GM12878 (cell line): ENCODE measurements at regions not wholly inside any gene's neighbourhood (a gene's known extent, or its start where the extent isn't known, plus 50 kb on each side); places are given as distances from the start of the nearest gene placed in this dataset.

Experiments
- ATAC-seq: fragments of 200-7000 bp; cut with Tn5 transposase; 3 replicates; pipeline ENCODE4 v1.9.1; 2020; ENCODE audit warnings: mild to moderate bottlenecking, moderate library complexity
- BruUV-seq: library from RNA; stranded (reverse); fragments of 400-500 nt; replicated peaks from 2 replicates; lab custom pipeline; 2021; lab: Mats Ljungman, UMichigan
- CTCF ChIA-PET: fragments of 300-600 bp; sonication (Branson Sonifier 250); formaldehyde crosslinking; extraction: SDS; loops from one replicate; lab custom pipeline; 2021; ENCODE audit warnings: inconsistent platforms; lab: Yijun Ruan, JAX
- POLR2A ChIA-PET: fragments of 350-600 bp; formaldehyde crosslinking; extraction: SDS; loops from one replicate; lab custom pipeline; 2021; ENCODE audit warnings: inconsistent platforms; lab: Charles Lee
- RAD21 ChIA-PET: fragments of 300-600 bp; sonication (Branson Sonifier 250); formaldehyde crosslinking; loops from one replicate; lab custom pipeline; 2023; ENCODE audit warnings: antibody characterized with exemption; ENCODE audit not compliant: unreplicated experiment; lab: Charles Lee
- SMC1A ChIA-PET: fragments of 300-600 bp; sonication (Branson Sonifier 250); formaldehyde crosslinking; loops from one replicate; lab custom pipeline; 2023; ENCODE audit not compliant: unreplicated experiment, uncharacterized antibody; lab: Charles Lee
- DNase-seq: peaks from one replicate; pipeline ENCODE4 v3.0.0-alpha.2; 2011; ENCODE audit warnings: low read depth, low spot score
- FAIRE-seq: peaks from 3 replicates; lab custom pipeline; 2011; peaks lifted over from hg19 to GRCh38; lab: Jason Lieb, UNC
- H2AFZ ChIP-seq: 2 replicates; pipeline ENCODE4 v1.6.0; 2011; ENCODE audit warnings: low read depth, low read length, control low read depth; ENCODE audit not compliant: control insufficient read depth
- H3K27ac ChIP-seq: 2 replicates; pipeline ENCODE4 v1.5.1; 2011; ENCODE audit warnings: control low read depth; ENCODE audit not compliant: control insufficient read depth, insufficient read depth
- H3K27me3 ChIP-seq, 2 experiments: replicated peaks in 1 of 2; 2 replicates each; pipeline versions ENCODE4 v1.6.0 to v1.6.1; 2011; ENCODE audit warnings: low read length in 1 of 2; ENCODE audit not compliant: control insufficient read depth in 2 of 2, insufficient read depth in 2 of 2
- H3K36me3 ChIP-seq, 2 experiments: 2 replicates each; pipeline ENCODE4 v1.5.1; 2011; ENCODE audit warnings: low read length in 1 of 2; ENCODE audit not compliant: control insufficient read depth in 2 of 2, insufficient read depth in 2 of 2
- H3K4me1 ChIP-seq: 2 replicates; pipeline ENCODE4 v1.6.1; 2011; ENCODE audit warnings: mild to moderate bottlenecking, low read length, moderate library complexity, mixed read lengths; ENCODE audit not compliant: control insufficient read depth, insufficient read depth
- H3K4me2 ChIP-seq: 2 replicates; pipeline ENCODE4 v1.6.0; 2011; ENCODE audit warnings: control low read depth; ENCODE audit not compliant: control insufficient read depth, insufficient read depth
- H3K4me3 ChIP-seq: fragments of 200-600 bp; sonication (generic); 2 replicates; pipeline ENCODE4 v1.5.1; 2016
- H3K79me2 ChIP-seq: 2 replicates; pipeline ENCODE4 v1.6.0; 2011; ENCODE audit warnings: low read length; ENCODE audit not compliant: control insufficient read depth, insufficient read depth
- H3K9ac ChIP-seq: 2 replicates; pipeline ENCODE4 v1.8.0; 2011; ENCODE audit warnings: low read length, control low read depth, mixed read lengths; ENCODE audit not compliant: control insufficient read depth, insufficient read depth
- H3K9me3 ChIP-seq: replicated peaks from 3 replicates; pipeline ENCODE4 v1.5.1; 2011; ENCODE audit warnings: mild to moderate bottlenecking, low read length; ENCODE audit not compliant: control insufficient read depth, insufficient read depth
- H4K20me1 ChIP-seq: 2 replicates; pipeline ENCODE4 v1.6.0; 2011; ENCODE audit not compliant: control insufficient read depth, insufficient read depth
- CEBPZ ChIP-seq: fragments of 150-350 bp; IDR thresholded peaks from 2 replicates; pipeline ENCODE4 v1.6.1; 2016; ENCODE audit warnings: low read depth, low read length
- ESRRA ChIP-seq: IDR thresholded peaks from 2 replicates; pipeline ENCODE4 v1.6.1; 2012; ENCODE audit warnings: mild to moderate bottlenecking, low read length, improper control_type of control experiment
- FOS ChIP-seq: IDR thresholded peaks from 3 replicates; pipeline ENCODE4 v1.6.1; 2011; ENCODE audit warnings: borderline replicate concordance; ENCODE audit not compliant: insufficient read length; ENCODE audit errors: extremely low read depth
- JUNB ChIP-seq: IDR thresholded peaks from 2 replicates; pipeline ENCODE4 v1.6.1; 2016; ENCODE audit warnings: antibody characterized with exemption, mild to moderate bottlenecking
- KLF5 ChIP-seq: fragments of 450-650 bp; IDR thresholded peaks from 2 replicates; pipeline ENCODE4 v1.6.1; 2014; ENCODE audit warnings: mild to moderate bottlenecking; ENCODE audit not compliant: partially characterized antibody
- MEF2B ChIP-seq: fragments of 450-650 bp; IDR thresholded peaks from 2 replicates; pipeline ENCODE4 v1.6.1; 2018; ENCODE audit warnings: mild to moderate bottlenecking, moderate library complexity; ENCODE audit not compliant: partially characterized antibody, poor library complexity, severe bottlenecking
- MTA3 ChIP-seq: IDR thresholded peaks from 2 replicates; pipeline ENCODE4 v1.6.1; 2012; ENCODE audit warnings: low read length, inconsistent platforms, borderline replicate concordance
- PAX5 ChIP-seq: IDR thresholded peaks from 2 replicates; pipeline ENCODE4 v1.6.1; 2011; ENCODE audit warnings: low read depth, low read length, borderline replicate concordance
- RELB ChIP-seq: fragments of 450-650 bp; IDR thresholded peaks from 2 replicates; pipeline ENCODE4 v1.6.1; 2017; ENCODE audit warnings: low read depth, mild to moderate bottlenecking, moderate library complexity
- SMAD1 ChIP-seq: fragments of 450-650 bp; IDR thresholded peaks from 2 replicates; pipeline ENCODE4 v1.6.1; 2018; ENCODE audit warnings: mild to moderate bottlenecking, low read depth; ENCODE audit not compliant: partially characterized antibody
- SMARCA5 ChIP-seq: fragments of 450-650 bp; IDR thresholded peaks from 2 replicates; pipeline ENCODE4 v1.6.1; 2017; ENCODE audit warnings: mild to moderate bottlenecking
- TAF1 ChIP-seq: IDR thresholded peaks from 2 replicates; pipeline ENCODE4 v1.6.1; 2011; ENCODE audit warnings: mild to moderate bottlenecking, low read depth, low read length, borderline replicate concordance
- WGBS: methylation state at CpG from one replicate; pipeline ENCODE4 v1.1.6; 2016; ENCODE audit warnings: low lambda C conversion rate; ENCODE audit not compliant: insufficient replicate concordance, insufficient coverage; ENCODE audit errors: missing lambda C conversion rate; 5-methylcytosine and 5-hydroxymethylcytosine counted together
- in situ Hi-C: fragments of 300-500 bp; cut with MboI; formaldehyde crosslinking; loops from 9 replicates; pipeline ENCODE4 v1.14.3; 2018; ENCODE audit warnings: mixed read lengths
- intact Hi-C: fragments of 100-400 bp; cut with micrococcal nuclease; formaldehyde crosslinking; loops from one replicate; pipeline ENCODE4 v1.14.2; 2022; ENCODE audit not compliant: unreplicated experiment
- TF ChIP-seq, protein P1 (sequence below): fragments of 450-650 bp; IDR thresholded peaks from 2 replicates; pipeline ENCODE4 v1.6.1; 2014; ENCODE audit warnings: mild to moderate bottlenecking
- TF ChIP-seq, protein P2 (sequence below): fragments of 450-650 bp; IDR thresholded peaks from 2 replicates; pipeline ENCODE4 v1.6.1; 2016; ENCODE audit warnings: mild to moderate bottlenecking
- TF ChIP-seq, protein P3 (sequence below): IDR thresholded peaks from 2 replicates; pipeline ENCODE4 v1.6.1; 2011; ENCODE audit warnings: mild to moderate bottlenecking, low read depth, low read length, moderate library complexity; ENCODE audit not compliant: insufficient replicate concordance

DNA sequence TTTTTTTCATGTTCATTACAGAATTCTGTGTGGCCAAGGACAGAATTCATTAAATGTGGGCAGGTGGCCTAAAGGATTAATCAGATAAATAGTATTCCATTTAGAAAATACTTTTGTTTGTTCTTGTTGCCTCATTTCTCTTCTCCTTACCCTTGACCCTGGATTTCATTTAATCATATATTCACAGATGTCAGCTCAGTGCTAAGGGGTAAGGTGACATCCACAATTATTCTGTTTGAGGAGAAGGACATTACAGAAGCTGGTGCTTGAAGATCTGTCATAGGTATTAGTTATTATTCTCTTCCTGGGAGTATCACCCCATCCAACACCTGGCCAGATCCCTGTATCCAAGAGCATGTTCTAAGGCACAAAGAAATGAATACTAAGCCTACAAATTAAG, 961.1 kb downstream of the XPNPEP1 start (continued):
- no peak for TF ChIP-seq CEBPZ
- TF ChIP-seq TAF1: no peak

- CTCF ChIA-PET: no interaction called here
- DNase-seq: no peak
- RAD21 ChIA-PET: no interaction called here
- Histone ChIP-seq H2AFZ (no peak overlapping the region), H3K9ac (no peak overlapping the region), H3K9me3 (no peaks in the 10 kb centered on the region), H3K4me3 (no peak overlapping the region), H3K4me2 (no peak overlapping the region), H3K36me3 (no peaks in the 10 kb centered on the region), H3K79me2 (no peaks in the 10 kb centered on the region), H3K27ac (no peak overlapping the region), H3K27me3 (no peaks in the 10 kb centered on the region), H3K4me1 (no peaks in the 10 kb centered on the region), H4K20me1 (no peaks in the 10 kb centered on the region)
- 56% methylated on average over 3 of the region's 3 CpGs for WGBS
- SMC1A ChIA-PET: interaction anchor here (1.1 to 1.6 kb wide), 2 partner anchors 11 to 23 kb away, joined by 3 read pairs; no protein-coding TSS in a partner anchor
- in situ Hi-C loops: no loop called here
- no peak for ATAC-seq
- no peak for FAIRE-seq
- no TSS peak for BruUV-seq
- intact Hi-C loops: no loop called here
- POLR2A ChIA-PET: no interaction called here
- TF ChIP-seq, protein P1, sequence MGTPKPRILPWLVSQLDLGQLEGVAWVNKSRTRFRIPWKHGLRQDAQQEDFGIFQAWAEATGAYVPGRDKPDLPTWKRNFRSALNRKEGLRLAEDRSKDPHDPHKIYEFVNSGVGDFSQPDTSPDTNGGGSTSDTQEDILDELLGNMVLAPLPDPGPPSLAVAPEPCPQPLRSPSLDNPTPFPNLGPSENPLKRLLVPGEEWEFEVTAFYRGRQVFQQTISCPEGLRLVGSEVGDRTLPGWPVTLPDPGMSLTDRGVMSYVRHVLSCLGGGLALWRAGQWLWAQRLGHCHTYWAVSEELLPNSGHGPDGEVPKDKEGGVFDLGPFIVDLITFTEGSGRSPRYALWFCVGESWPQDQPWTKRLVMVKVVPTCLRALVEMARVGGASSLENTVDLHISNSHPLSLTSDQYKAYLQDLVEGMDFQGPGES: no peak
- no peak for TF ChIP-seq SMAD1
- TF ChIP-seq RELB: no peak
- no peak for TF ChIP-seq KLF5
- TF ChIP-seq, protein P2, sequence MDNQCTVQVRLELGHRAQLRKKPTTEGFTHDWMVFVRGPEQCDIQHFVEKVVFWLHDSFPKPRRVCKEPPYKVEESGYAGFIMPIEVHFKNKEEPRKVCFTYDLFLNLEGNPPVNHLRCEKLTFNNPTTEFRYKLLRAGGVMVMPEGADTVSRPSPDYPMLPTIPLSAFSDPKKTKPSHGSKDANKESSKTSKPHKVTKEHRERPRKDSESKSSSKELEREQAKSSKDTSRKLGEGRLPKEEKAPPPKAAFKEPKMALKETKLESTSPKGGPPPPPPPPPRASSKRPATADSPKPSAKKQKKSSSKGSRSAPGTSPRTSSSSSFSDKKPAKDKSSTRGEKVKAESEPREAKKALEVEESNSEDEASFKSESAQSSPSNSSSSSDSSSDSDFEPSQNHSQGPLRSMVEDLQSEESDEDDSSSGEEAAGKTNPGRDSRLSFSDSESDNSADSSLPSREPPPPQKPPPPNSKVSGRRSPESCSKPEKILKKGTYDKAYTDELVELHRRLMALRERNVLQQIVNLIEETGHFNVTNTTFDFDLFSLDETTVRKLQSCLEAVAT: no peak
- no peak for TF ChIP-seq PAX5
- TF ChIP-seq JUNB: no peak
- no peak for TF ChIP-seq MEF2B
- TF ChIP-seq ESRRA: no peak
- TF ChIP-seq, protein P3, sequence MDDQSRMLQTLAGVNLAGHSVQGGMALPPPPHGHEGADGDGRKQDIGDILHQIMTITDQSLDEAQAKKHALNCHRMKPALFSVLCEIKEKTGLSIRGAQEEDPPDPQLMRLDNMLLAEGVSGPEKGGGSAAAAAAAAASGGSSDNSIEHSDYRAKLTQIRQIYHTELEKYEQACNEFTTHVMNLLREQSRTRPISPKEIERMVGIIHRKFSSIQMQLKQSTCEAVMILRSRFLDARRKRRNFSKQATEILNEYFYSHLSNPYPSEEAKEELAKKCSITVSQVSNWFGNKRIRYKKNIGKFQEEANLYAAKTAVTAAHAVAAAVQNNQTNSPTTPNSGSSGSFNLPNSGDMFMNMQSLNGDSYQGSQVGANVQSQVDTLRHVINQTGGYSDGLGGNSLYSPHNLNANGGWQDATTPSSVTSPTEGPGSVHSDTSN: no peak
- TF ChIP-seq MTA3: no peak
- TF ChIP-seq TAF1: no peak
- no peak for TF ChIP-seq SMARCA5
- TF ChIP-seq FOS: no peak
Measured at GRCh38 chr10:108957681-108958080, 965.6 kb downstream of the XPNPEP1 start.
